ENCODE measurements at regions not wholly inside any gene's neighbourhood (a gene's known extent, or its start where the extent isn't known, plus 50 kb on each side); places are given as distances from the start of the nearest gene placed in this dataset.

- TF ChIP-seq CTCF (IDR thresholded peaks at IDR 0.05) (no peak), POLR2AphosphoS5 (IDR thresholded peaks at IDR 0.05) (no peak), EP300 (IDR thresholded peaks at IDR 0.05) (no peak), POLR2A (IDR thresholded peaks at IDR 0.05) (no peak)
These were observed 257.6 kb upstream of the SHH start for GRCh38 chr7:156069891-156070290.

Measured in suprapubic skin (tissue), 4 donors.